BLaER1 (cell line): ENCODE measurements at regions not wholly inside any gene's neighbourhood (a gene's known extent, or its start where the extent isn't known, plus 50 kb on each side); places are given as distances from the start of the nearest gene placed in this dataset.

Experiments
- H3K27ac ChIP-seq: shearing (Covaris generic); formaldehyde crosslinking; 2 replicates; pipeline ENCODE4 v1.8.1; 2022
- H3K27me3 ChIP-seq: shearing (Covaris generic); formaldehyde crosslinking; 2 replicates; pipeline ENCODE4 v1.8.1; 2022
- H3K36me3 ChIP-seq: shearing (Covaris generic); formaldehyde crosslinking; 2 replicates; pipeline ENCODE4 v1.8.1; 2022
- H3K4me1 ChIP-seq: shearing (Covaris generic); formaldehyde crosslinking; 2 replicates; pipeline ENCODE4 v1.8.1; 2022
- H3K4me2 ChIP-seq: shearing (Covaris generic); formaldehyde crosslinking; 2 replicates; pipeline ENCODE4 v1.8.1; 2022
- H3K4me3 ChIP-seq: shearing (Covaris generic); formaldehyde crosslinking; 2 replicates; pipeline ENCODE4 v1.8.1; 2022
- H3K9ac ChIP-seq: shearing (Covaris generic); formaldehyde crosslinking; 2 replicates; pipeline ENCODE4 v1.8.1; 2022
- H3K9me3 ChIP-seq: shearing (Covaris generic); formaldehyde crosslinking; 2 replicates; pipeline ENCODE4 v1.8.1; 2022
- H4K20me1 ChIP-seq: shearing (Covaris generic); formaldehyde crosslinking; 2 replicates; pipeline ENCODE4 v1.8.1; 2022
- Cebpa-rat ChIP-seq: shearing (Covaris generic); IDR thresholded peaks from 2 replicates; pipeline ENCODE4 v1.8.1; 2022

- no peak overlapping the region for H3K4me2 ChIP-seq
- H3K4me1 ChIP-seq = no peaks in the 10 kb centered on the region
- no peak overlapping the region for H3K9ac ChIP-seq
- H4K20me1 ChIP-seq = no peaks in the 10 kb centered on the region
- no peaks in the 10 kb centered on the region for H3K36me3 ChIP-seq
- no peaks in the 10 kb centered on the region for H3K9me3 ChIP-seq
- H3K27ac ChIP-seq = no peak overlapping the region
- TF ChIP-seq Cebpa-rat = no peak
- H3K4me3 ChIP-seq = no peak overlapping the region
- no peaks in the 10 kb centered on the region for H3K27me3 ChIP-seq
Measured at GRCh38 chr13:56953965-56954364, 186.8 kb upstream of the PRR20A start.

GRCh38 chr13:56975647-56976046 is 165.1 kb upstream of the PRR20A start:
- no peak overlapping the region for H3K4me2 ChIP-seq
- H3K4me1 ChIP-seq = no peaks in the 10 kb centered on the region
- no peaks in the 10 kb centered on the region for H4K20me1 ChIP-seq
- no peaks in the 10 kb centered on the region for H3K27me3 ChIP-seq
- no peaks in the 10 kb centered on the region for H3K36me3 ChIP-seq
- no peak overlapping the region for H3K9ac ChIP-seq
- no peak overlapping the region for H3K4me3 ChIP-seq
- no peaks in the 10 kb centered on the region for H3K9me3 ChIP-seq
- TF ChIP-seq Cebpa-rat = no peak
- H3K27ac ChIP-seq = no peak overlapping the region

- no peak overlapping the region for H3K4me3 ChIP-seq
- H3K4me2 ChIP-seq = no peak overlapping the region
- H3K9me3 ChIP-seq = no peaks in the 10 kb centered on the region
- no peaks in the 10 kb centered on the region for H3K36me3 ChIP-seq
- H3K27ac ChIP-seq = no peak overlapping the region
- no peaks in the 10 kb centered on the region for H3K4me1 ChIP-seq
- TF ChIP-seq Cebpa-rat = no peak
- H3K9ac ChIP-seq = no peak overlapping the region
- H4K20me1 ChIP-seq = no peaks in the 10 kb centered on the region
- no peaks in the 10 kb centered on the region for H3K27me3 ChIP-seq
Measured at GRCh38 chr13:56980856-56981255, 159.9 kb upstream of the PRR20A start.

GRCh38 chr13:56986121-56986520 is 154.6 kb upstream of the PRR20A start:
- Histone ChIP-seq H3K9me3 (no peaks in the 10 kb centered on the region), H4K20me1 (no peaks in the 10 kb centered on the region), H3K4me1 (no peaks in the 10 kb centered on the region), H3K9ac (no peak overlapping the region), H3K27me3 (no peaks in the 10 kb centered on the region), H3K4me3 (no peak overlapping the region), H3K27ac (no peak overlapping the region), H3K36me3 (no peaks in the 10 kb centered on the region), H3K4me2 (no peak overlapping the region)
- no peak for TF ChIP-seq Cebpa-rat

- Histone ChIP-seq H3K4me3 (no peak overlapping the region), H3K36me3 (no peaks in the 10 kb centered on the region), H4K20me1 (no peaks in the 10 kb centered on the region), H3K4me1 (no peaks in the 10 kb centered on the region), H3K4me2 (no peak overlapping the region), H3K27me3 (no peaks in the 10 kb centered on the region), H3K27ac (no peak overlapping the region), H3K9ac (no peak overlapping the region), H3K9me3 (no peaks in the 10 kb centered on the region)
- no peak for TF ChIP-seq Cebpa-rat
Measured at GRCh38 chr13:56988543-56988942, 152.2 kb upstream of the PRR20A start.

- no peaks in the 10 kb centered on the region for H3K9me3 ChIP-seq
- no peak for TF ChIP-seq Cebpa-rat
- no peaks in the 10 kb centered on the region for H3K4me1 ChIP-seq
- no peaks in the 10 kb centered on the region for H4K20me1 ChIP-seq
- H3K27ac ChIP-seq = no peak overlapping the region
- no peak overlapping the region for H3K9ac ChIP-seq
- no peak overlapping the region for H3K4me2 ChIP-seq
- H3K27me3 ChIP-seq = no peaks in the 10 kb centered on the region
- H3K4me3 ChIP-seq = no peak overlapping the region
- H3K36me3 ChIP-seq = no peaks in the 10 kb centered on the region
Measured at GRCh38 chr13:57003682-57004081, 137.0 kb upstream of the PRR20A start.

- TF ChIP-seq Cebpa-rat = no peak
Measured at GRCh38 chr13:57017357-57017756, 123.4 kb upstream of the PRR20A start.

GRCh38 chr13:57018915-57019314 is 121.8 kb upstream of the PRR20A start:
- no peak overlapping the region for H3K27ac ChIP-seq
- H3K4me2 ChIP-seq = no peak overlapping the region
- H3K4me1 ChIP-seq = no peaks in the 10 kb centered on the region
- H3K9ac ChIP-seq = no peak overlapping the region
- no peak for TF ChIP-seq Cebpa-rat
- no peaks in the 10 kb centered on the region for H4K20me1 ChIP-seq
- H3K4me3 ChIP-seq = no peak overlapping the region
- no peaks in the 10 kb centered on the region for H3K9me3 ChIP-seq
- H3K27me3 ChIP-seq = no peaks in the 10 kb centered on the region
- H3K36me3 ChIP-seq = no peaks in the 10 kb centered on the region

More at GRCh38 chr13:57017357-57017756, 123.4 kb upstream of the PRR20A start:
- Histone ChIP-seq H3K4me2 (no peak overlapping the region), H3K27ac (no peak overlapping the region), H3K9ac (no peak overlapping the region), H3K4me1 (no peaks in the 10 kb centered on the region), H3K9me3 (no peaks in the 10 kb centered on the region), H3K27me3 (no peaks in the 10 kb centered on the region), H4K20me1 (no peaks in the 10 kb centered on the region), H3K4me3 (no peak overlapping the region), H3K36me3 (no peaks in the 10 kb centered on the region)

GRCh38 chr13:57030671-57031070 is 110.0 kb upstream of the PRR20A start:
- Histone ChIP-seq H4K20me1 (no peaks in the 10 kb centered on the region), H3K9ac (no peak overlapping the region), H3K4me2 (no peak overlapping the region), H3K27ac (no peak overlapping the region), H3K36me3 (no peaks in the 10 kb centered on the region), H3K4me3 (no peak overlapping the region), H3K27me3 (no peaks in the 10 kb centered on the region), H3K9me3 (peaks cover 6% of the 10 kb centered on the region), H3K4me1 (no peaks in the 10 kb centered on the region)
- TF ChIP-seq Cebpa-rat = no peak

GRCh38 chr13:57036290-57036689 is 104.4 kb upstream of the PRR20A start:
- Histone ChIP-seq H3K9ac (no peak overlapping the region), H3K4me1 (no peaks in the 10 kb centered on the region), H3K36me3 (no peaks in the 10 kb centered on the region), H3K27ac (no peak overlapping the region), H3K27me3 (no peaks in the 10 kb centered on the region), H4K20me1 (no peaks in the 10 kb centered on the region), H3K9me3 (no peaks in the 10 kb centered on the region), H3K4me3 (no peak overlapping the region), H3K4me2 (no peak overlapping the region)
- TF ChIP-seq Cebpa-rat = no peak

GRCh38 chr13:57044910-57045309 is 95.8 kb upstream of the PRR20A start:
- Histone ChIP-seq H3K36me3 (no peaks in the 10 kb centered on the region), H3K27ac (no peak overlapping the region), H3K4me1 (no peaks in the 10 kb centered on the region), H3K4me2 (no peak overlapping the region), H3K9ac (no peak overlapping the region), H3K9me3 (no peaks in the 10 kb centered on the region), H3K4me3 (no peak overlapping the region), H4K20me1 (no peaks in the 10 kb centered on the region), H3K27me3 (no peaks in the 10 kb centered on the region)
- no peak for TF ChIP-seq Cebpa-rat
